ENCODE measurements at regions not wholly inside any gene's neighbourhood (a gene's known extent, or its start where the extent isn't known, plus 50 kb on each side); places are given as distances from the start of the nearest gene placed in this dataset.
A peak's percentile ranks its signal among the peaks of the same experiment; 100 is the strongest.

DNA sequence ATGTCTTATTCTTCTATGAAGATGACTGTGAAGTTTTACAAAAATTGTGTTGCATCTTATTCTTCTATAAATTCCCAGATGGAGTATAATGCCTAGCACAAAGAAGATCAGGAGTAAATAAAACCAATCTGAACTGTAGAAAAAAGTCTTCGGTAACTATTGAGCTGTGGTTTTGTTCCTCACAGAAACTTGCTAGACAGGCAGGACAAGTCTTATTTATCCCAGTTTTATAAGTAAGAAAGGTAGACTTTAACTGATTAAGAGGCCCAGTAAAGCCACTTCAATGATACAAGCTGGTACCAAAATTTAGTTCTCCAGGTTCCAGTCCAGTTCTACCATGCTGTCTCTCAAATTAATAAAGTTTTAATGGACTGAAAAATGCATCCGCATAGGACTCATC is 526.7 kb upstream of the SETBP1 start:
- Histone ChIP-seq H3K4me1 (ENCODE audit: control insufficient read depth, insufficient read depth, low read length) (no peaks in the 10 kb centered on the region), H3K27ac (ENCODE audit: low read length) (no peak overlapping the region), H3K27me3 (ENCODE audit: control insufficient read depth, insufficient read depth, low read length) (no peaks in the 10 kb centered on the region), H3K9me3 (replicated peaks; ENCODE audit: control insufficient read depth, low read depth, low read length) (no peaks in the 10 kb centered on the region), H3K36me3 (ENCODE audit: control insufficient read depth, insufficient read depth, low read length) (no peaks in the 10 kb centered on the region), H3K4me3 (ENCODE audit: low read length) (no peak overlapping the region)
- no CpG with 5 or more reads among the region's 2 CpGs for WGBS (ENCODE audit: insufficient coverage)
- no peak for DNase-seq

- no peaks in the 10 kb centered on the region for H3K4me1 ChIP-seq (ENCODE audit: control insufficient read depth, insufficient read depth, low read length)
- H3K27me3 ChIP-seq (ENCODE audit: control insufficient read depth, insufficient read depth, low read length), result no peaks in the 10 kb centered on the region
- peak; percentile 92 for DNase-seq
- no peaks in the 10 kb centered on the region for H3K9me3 ChIP-seq (replicated peaks; ENCODE audit: control insufficient read depth, low read depth, low read length)
- H3K27ac ChIP-seq (ENCODE audit: low read length), result no peak overlapping the region
- H3K4me3 ChIP-seq (ENCODE audit: low read length), result no peak overlapping the region
- H3K36me3 ChIP-seq (ENCODE audit: control insufficient read depth, insufficient read depth, low read length), result no peaks in the 10 kb centered on the region
- WGBS (ENCODE audit: insufficient coverage), result no CpG with 5 or more reads among the region's 3 CpGs
Observed at GRCh38 chr18:44156126-44156525, 524.6 kb upstream of the SETBP1 start.

- no CpG with 5 or more reads among the region's 7 CpGs for WGBS (ENCODE audit: insufficient coverage)
- Histone ChIP-seq H3K27ac (ENCODE audit: low read length) (no peak overlapping the region), H3K4me3 (ENCODE audit: low read length) (no peak overlapping the region), H3K27me3 (ENCODE audit: control insufficient read depth, insufficient read depth, low read length) (no peaks in the 10 kb centered on the region), H3K4me1 (ENCODE audit: control insufficient read depth, insufficient read depth, low read length) (no peaks in the 10 kb centered on the region), H3K9me3 (replicated peaks; ENCODE audit: control insufficient read depth, low read depth, low read length) (peaks cover under 1% of the 10 kb centered on the region), H3K36me3 (ENCODE audit: control insufficient read depth, insufficient read depth, low read length) (no peaks in the 10 kb centered on the region)
- peak; percentile 46 for DNase-seq
Observed at GRCh38 chr18:44156776-44157335, 523.8 kb upstream of the SETBP1 start.

- Histone ChIP-seq H3K4me3 (ENCODE audit: low read length) (no peak overlapping the region), H3K4me1 (ENCODE audit: control insufficient read depth, insufficient read depth, low read length) (no peaks in the 10 kb centered on the region), H3K36me3 (ENCODE audit: control insufficient read depth, insufficient read depth, low read length) (no peaks in the 10 kb centered on the region), H3K9me3 (replicated peaks; ENCODE audit: control insufficient read depth, low read depth, low read length) (no peaks in the 10 kb centered on the region), H3K27me3 (ENCODE audit: control insufficient read depth, insufficient read depth, low read length) (no peaks in the 10 kb centered on the region), H3K27ac (ENCODE audit: low read length) (no peak overlapping the region)
- DNase-seq, result no peak
- no CpG with 5 or more reads among the region's 1 CpG for WGBS (ENCODE audit: insufficient coverage)
Observed at GRCh38 chr18:44170208-44170880, 510.3 kb upstream of the SETBP1 start.

DNA sequence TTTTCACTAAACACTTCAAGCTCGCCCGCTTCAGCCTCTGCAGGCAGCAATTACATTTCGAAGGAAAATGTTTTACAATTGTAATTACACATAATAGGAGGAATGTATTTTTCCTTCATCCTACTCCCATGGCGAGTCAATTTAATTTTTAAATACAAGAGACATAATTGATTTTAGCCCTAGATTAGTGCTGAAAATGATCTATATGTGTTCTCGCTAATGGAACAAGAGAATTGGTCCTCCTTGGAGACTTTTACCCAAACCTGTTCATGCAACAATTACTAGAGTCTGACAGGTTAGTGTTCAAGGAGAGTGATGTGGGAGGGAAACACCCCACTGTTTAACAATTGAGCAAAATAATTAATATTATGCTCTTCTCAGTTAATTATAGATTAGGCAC is 509.4 kb upstream of the SETBP1 start:
- no peak for DNase-seq
- Histone ChIP-seq H3K9me3 (replicated peaks; ENCODE audit: control insufficient read depth, low read depth, low read length) (no peaks in the 10 kb centered on the region), H3K4me3 (ENCODE audit: low read length) (no peak overlapping the region), H3K27ac (ENCODE audit: low read length) (no peak overlapping the region), H3K36me3 (ENCODE audit: control insufficient read depth, insufficient read depth, low read length) (no peaks in the 10 kb centered on the region), H3K27me3 (ENCODE audit: control insufficient read depth, insufficient read depth, low read length) (no peaks in the 10 kb centered on the region), H3K4me1 (ENCODE audit: control insufficient read depth, insufficient read depth, low read length) (no peaks in the 10 kb centered on the region)
- no CpG with 5 or more reads among the region's 5 CpGs for WGBS (ENCODE audit: insufficient coverage)

DNA sequence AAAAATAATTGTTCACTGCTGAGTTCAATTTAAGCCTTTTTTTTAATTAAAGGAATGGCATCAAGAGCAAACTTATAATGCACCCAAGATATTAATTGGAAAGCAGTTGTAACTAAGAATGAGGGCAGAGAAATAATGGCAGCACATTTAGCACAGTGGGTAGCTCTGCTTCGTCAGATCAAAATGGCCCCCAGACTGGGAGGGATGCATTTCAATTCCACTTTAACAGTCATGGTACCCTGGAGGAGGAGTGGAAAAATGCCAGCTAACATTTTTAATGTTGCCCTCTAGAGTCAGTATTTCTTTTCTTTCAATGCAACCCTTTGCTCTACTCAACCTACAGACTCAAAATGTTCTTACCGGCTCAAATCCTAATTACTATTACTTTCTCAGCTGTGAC is 504.8 kb upstream of the SETBP1 start:
- no peaks in the 10 kb centered on the region for H3K9me3 ChIP-seq (replicated peaks; ENCODE audit: control insufficient read depth, low read depth, low read length)
- no peak overlapping the region for H3K4me3 ChIP-seq (ENCODE audit: low read length)
- 71% methylated on average over 1 of the region's 2 CpGs for WGBS (ENCODE audit: insufficient coverage)
- no peaks in the 10 kb centered on the region for H3K27me3 ChIP-seq (ENCODE audit: control insufficient read depth, insufficient read depth, low read length)
- DNase-seq, result no peak
- H3K36me3 ChIP-seq (ENCODE audit: control insufficient read depth, insufficient read depth, low read length), result no peaks in the 10 kb centered on the region
- no peaks in the 10 kb centered on the region for H3K4me1 ChIP-seq (ENCODE audit: control insufficient read depth, insufficient read depth, low read length)
- H3K27ac ChIP-seq (ENCODE audit: low read length), result no peak overlapping the region

GRCh38 chr18:44178476-44178875 is 502.2 kb upstream of the SETBP1 start:
- no peak overlapping the region for H3K27ac ChIP-seq (ENCODE audit: low read length)
- no CpG with 5 or more reads among the region's 2 CpGs for WGBS (ENCODE audit: insufficient coverage)
- H3K4me1 ChIP-seq (ENCODE audit: control insufficient read depth, insufficient read depth, low read length), result no peaks in the 10 kb centered on the region
- no peaks in the 10 kb centered on the region for H3K27me3 ChIP-seq (ENCODE audit: control insufficient read depth, insufficient read depth, low read length)
- DNase-seq, result peak; percentile 16
- H3K4me3 ChIP-seq (ENCODE audit: low read length), result no peak overlapping the region
- no peaks in the 10 kb centered on the region for H3K9me3 ChIP-seq (replicated peaks; ENCODE audit: control insufficient read depth, low read depth, low read length)
- no peaks in the 10 kb centered on the region for H3K36me3 ChIP-seq (ENCODE audit: control insufficient read depth, insufficient read depth, low read length)

GRCh38 chr18:44179693-44180092 is 501.0 kb upstream of the SETBP1 start:
- WGBS (ENCODE audit: insufficient coverage), result no CpG with 5 or more reads among the region's 10 CpGs
- DNase-seq, result no peak
- Histone ChIP-seq H3K4me3 (ENCODE audit: low read length) (no peak overlapping the region), H3K36me3 (ENCODE audit: control insufficient read depth, insufficient read depth, low read length) (no peaks in the 10 kb centered on the region), H3K27ac (ENCODE audit: low read length) (no peak overlapping the region), H3K27me3 (ENCODE audit: control insufficient read depth, insufficient read depth, low read length) (no peaks in the 10 kb centered on the region), H3K4me1 (ENCODE audit: control insufficient read depth, insufficient read depth, low read length) (no peaks in the 10 kb centered on the region), H3K9me3 (replicated peaks; ENCODE audit: control insufficient read depth, low read depth, low read length) (no peaks in the 10 kb centered on the region)

- Histone ChIP-seq H3K36me3 (ENCODE audit: control insufficient read depth, insufficient read depth, low read length) (no peaks in the 10 kb centered on the region), H3K4me1 (ENCODE audit: control insufficient read depth, insufficient read depth, low read length) (no peaks in the 10 kb centered on the region), H3K9me3 (replicated peaks; ENCODE audit: control insufficient read depth, low read depth, low read length) (no peaks in the 10 kb centered on the region), H3K4me3 (ENCODE audit: low read length) (no peak overlapping the region), H3K27ac (ENCODE audit: low read length) (no peak overlapping the region), H3K27me3 (ENCODE audit: control insufficient read depth, insufficient read depth, low read length) (no peaks in the 10 kb centered on the region)
- DNase-seq, result no peak
- no CpG with 5 or more reads among the region's 1 CpG for WGBS (ENCODE audit: insufficient coverage)
Observed at GRCh38 chr18:44180683-44181082, 500.0 kb upstream of the SETBP1 start.

GRCh38 chr18:44181951-44182747 is 498.5 kb upstream of the SETBP1 start:
- no peaks in the 10 kb centered on the region for H3K27me3 ChIP-seq (ENCODE audit: control insufficient read depth, insufficient read depth, low read length)
- no peak overlapping the region for H3K27ac ChIP-seq (ENCODE audit: low read length)
- no peaks in the 10 kb centered on the region for H3K9me3 ChIP-seq (replicated peaks; ENCODE audit: control insufficient read depth, low read depth, low read length)
- no peaks in the 10 kb centered on the region for H3K36me3 ChIP-seq (ENCODE audit: control insufficient read depth, insufficient read depth, low read length)
- no peaks in the 10 kb centered on the region for H3K4me1 ChIP-seq (ENCODE audit: control insufficient read depth, insufficient read depth, low read length)
- no peak overlapping the region for H3K4me3 ChIP-seq (ENCODE audit: low read length)
- no peak for DNase-seq
- no CpG with 5 or more reads among the region's 3 CpGs for WGBS (ENCODE audit: insufficient coverage)

All from muscle of leg (tissue), 3 donors.